ENCODE measurements at regions not wholly inside any gene's neighbourhood (a gene's known extent, or its start where the extent isn't known, plus 50 kb on each side); places are given as distances from the start of the nearest gene placed in this dataset.

GRCh38 chr2:37873749-37874330 lies 51.2 kb upstream of the RMDN2 start:
- DNase-seq (ENCODE audit: low spot score), result no peak
- H3K36me3 ChIP-seq (ENCODE audit: control insufficient read depth in 4 of 4, insufficient read depth in 3 of 4, low read depth in 1 of 4, low read length in 3 of 4), result no peaks in the 10 kb centered on the region
- H3K9me3 ChIP-seq (ENCODE audit: control insufficient read depth in 4 of 4, low read length in 3 of 4), result no peaks in the 10 kb centered on the region
- no peak overlapping the region for H3K4me3 ChIP-seq (ENCODE audit: low read depth in 1 of 3, low read length in 3 of 3)
- no peak overlapping the region for H3K9ac ChIP-seq (ENCODE audit: low read depth in 1 of 2, low read length in 2 of 2)
- 91% methylated on average over 7 of the region's 7 CpGs for WGBS
- no peaks in the 10 kb centered on the region for H3K4me1 ChIP-seq (ENCODE audit: control insufficient read depth in 4 of 4, insufficient read depth in 4 of 4, low read length in 3 of 4)
- TF ChIP-seq FOXA2 (IDR thresholded peaks at IDR 0.05), result no peak
- TF ChIP-seq MAX (IDR thresholded peaks at IDR 0.05), result no peak
- TF ChIP-seq RXRA (IDR thresholded peaks at IDR 0.05), result no peak
- H3K27me3 ChIP-seq (ENCODE audit: control insufficient read depth in 4 of 4, insufficient read depth in 4 of 4, low read length in 3 of 4), result no peaks in the 10 kb centered on the region
- H3K27ac ChIP-seq (ENCODE audit: low read depth in 1 of 2, low read length in 2 of 2), result no peak overlapping the region

GRCh38 chr2:37874470-37874869 lies 50.6 kb upstream of the RMDN2 start:
- no peak for TF ChIP-seq HNF4G (IDR thresholded peaks at IDR 0.05)
- TF ChIP-seq RXRA (IDR thresholded peaks at IDR 0.05), result no peak
- no peak for TF ChIP-seq SP1 (IDR thresholded peaks at IDR 0.05)
- TF ChIP-seq REST (IDR thresholded peaks at IDR 0.05), result no peak
- no peak for TF ChIP-seq EGR1 (IDR thresholded peaks at IDR 0.05; ENCODE audit: low read depth in 2 of 2)
- no peak for TF ChIP-seq HNF4A (conservative IDR thresholded peaks at IDR 0.05)
- TF ChIP-seq ZBTB33 (IDR thresholded peaks at IDR 0.05), result no peak
- Histone ChIP-seq H3K9ac (ENCODE audit: low read depth in 1 of 2, low read length in 2 of 2) (no peak overlapping the region), H3K27me3 (ENCODE audit: control insufficient read depth in 4 of 4, insufficient read depth in 4 of 4, low read length in 3 of 4) (no peaks in the 10 kb centered on the region), H3K36me3 (ENCODE audit: control insufficient read depth in 4 of 4, insufficient read depth in 3 of 4, low read depth in 1 of 4, low read length in 3 of 4) (no peaks in the 10 kb centered on the region), H3K4me1 (ENCODE audit: control insufficient read depth in 4 of 4, insufficient read depth in 4 of 4, low read length in 3 of 4) (no peaks in the 10 kb centered on the region), H3K4me3 (ENCODE audit: low read depth in 1 of 3, low read length in 3 of 3) (no peak overlapping the region), H3K9me3 (ENCODE audit: control insufficient read depth in 4 of 4, low read length in 3 of 4) (no peaks in the 10 kb centered on the region), H3K27ac (ENCODE audit: low read depth in 1 of 2, low read length in 2 of 2) (no peak overlapping the region)
- 92% methylated on average over 7 of the region's 7 CpGs for WGBS
- no peak for DNase-seq (ENCODE audit: low spot score)
